NCI-H510A treated with DMSO at 0.1 percent for 48 hours (cell line): ENCODE measurements at regions not wholly inside any gene's neighbourhood (a gene's known extent, or its start where the extent isn't known, plus 50 kb on each side); places are given as distances from the start of the nearest gene placed in this dataset.

Experiments used
- DNase-seq: peaks from one replicate; lab custom pipeline; 2025; lab: John Stamatoyannopoulos, UW

- no peak for DNase-seq
Measured at GRCh38 chr12:32047357-32048212, 59.1 kb upstream of the BICD1 start.

DNA sequence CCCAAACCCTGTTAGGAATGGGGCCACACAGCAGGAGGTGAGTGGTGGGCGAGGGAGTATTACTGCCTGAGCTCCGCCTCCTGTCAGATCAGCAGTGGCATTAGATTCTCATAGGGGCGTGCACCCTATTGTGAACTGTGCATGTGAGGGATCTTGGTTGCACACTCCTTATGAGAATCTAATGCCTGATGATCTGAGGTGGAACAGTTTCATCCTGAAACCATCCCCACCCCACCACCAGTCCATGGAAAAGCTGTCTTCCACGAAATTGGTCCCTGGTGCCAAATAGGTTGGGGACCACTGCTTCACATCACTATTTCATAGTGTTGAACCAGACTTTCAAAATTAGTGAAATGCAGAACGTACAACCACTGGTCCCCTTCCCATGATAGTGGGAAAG, 57.9 kb upstream of the BICD1 start:
- DNase-seq = no peak

GRCh38 chr12:32049956-32050355, 56.7 kb upstream of the BICD1 start:
- no peak for DNase-seq

DNA sequence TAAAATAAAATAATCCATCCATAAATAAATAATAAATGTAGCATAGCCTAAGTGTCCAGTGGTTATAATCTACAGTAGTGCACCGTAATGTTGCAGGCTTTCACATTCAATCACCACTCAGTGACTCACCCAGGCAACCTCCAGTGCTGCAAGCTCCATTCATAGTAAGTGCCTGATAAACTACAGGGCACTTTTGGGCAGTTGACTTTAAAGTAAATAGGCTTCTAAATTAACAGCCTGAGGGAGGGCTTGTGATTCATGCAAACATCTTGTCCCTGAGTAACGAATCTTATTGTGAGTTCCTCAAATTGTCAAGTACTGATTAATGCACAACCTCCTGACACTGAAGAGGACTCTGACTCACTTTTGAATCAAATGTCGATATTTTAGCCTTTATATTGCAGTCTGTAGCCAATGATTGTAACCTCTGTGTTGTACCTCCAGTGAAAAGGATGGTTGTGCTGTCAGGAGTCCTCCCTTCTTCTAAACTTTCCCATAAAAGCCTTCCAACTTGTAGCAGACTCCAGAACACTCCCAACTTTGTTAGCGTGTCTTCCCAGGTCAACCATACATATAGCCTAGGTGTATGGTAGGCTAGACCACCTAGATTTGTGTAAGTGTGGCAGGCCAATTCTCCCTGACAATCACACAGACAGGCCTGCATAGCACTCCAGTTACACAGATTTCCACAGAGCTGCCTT, 55.0 kb upstream of the BICD1 start:
- no peak for DNase-seq

DNA sequence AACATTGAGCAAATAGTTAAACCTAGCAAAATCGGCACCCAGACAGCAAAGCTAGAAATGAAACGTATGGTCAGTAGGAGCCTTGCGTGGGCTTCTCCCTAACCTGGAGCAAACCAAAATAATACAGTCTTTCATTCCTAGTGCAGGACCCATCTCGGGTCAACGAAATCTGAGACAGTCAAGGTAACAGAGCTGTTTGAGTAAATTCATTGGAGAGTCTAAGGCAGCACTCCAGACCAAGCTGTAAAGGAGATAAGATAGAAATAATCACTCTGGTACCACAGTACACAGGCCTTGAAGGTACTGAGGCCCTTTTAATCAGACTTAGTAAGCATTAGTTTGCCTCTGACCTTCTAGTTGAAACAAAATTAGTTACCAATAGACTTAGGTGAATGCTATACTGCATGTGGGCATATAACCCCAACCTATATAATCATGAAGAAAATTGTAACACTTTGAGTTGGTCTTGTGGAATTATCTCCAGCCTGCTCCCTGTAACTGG, 54.4 kb upstream of the BICD1 start:
- no peak for DNase-seq

DNA sequence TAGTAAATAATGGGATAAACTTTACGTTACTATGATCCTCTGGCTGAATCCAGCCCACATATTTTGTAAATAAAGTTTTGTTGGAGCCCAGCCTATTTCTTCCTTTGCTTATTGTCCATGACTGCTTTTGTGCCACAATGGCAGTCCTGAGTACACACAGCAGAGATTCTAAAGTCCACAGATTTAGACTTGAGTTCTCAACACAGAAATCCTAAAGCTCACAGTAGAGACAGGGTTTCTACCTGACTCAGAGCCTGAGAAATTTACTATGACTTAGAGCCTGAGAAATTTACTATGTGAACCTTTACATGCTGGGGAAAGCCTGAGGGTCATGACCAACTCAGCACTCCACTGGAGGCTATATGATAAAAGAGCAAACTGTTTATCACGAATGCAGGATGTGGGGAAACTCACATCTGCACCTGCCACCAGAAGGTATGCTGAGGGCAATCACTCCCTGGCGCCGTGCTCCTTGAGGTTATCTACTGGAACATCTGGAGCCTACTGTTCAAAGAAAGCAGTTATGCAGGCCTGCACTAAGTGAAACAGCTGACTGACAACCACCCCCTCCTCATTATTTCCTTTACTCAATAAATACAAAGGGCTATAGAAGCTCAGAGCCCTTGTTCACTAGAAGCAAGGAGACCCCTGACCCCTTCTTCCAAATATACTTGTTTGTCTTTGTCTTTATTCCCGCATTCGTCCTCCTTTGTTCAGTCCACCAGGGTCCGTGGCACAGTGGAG, 52.6 kb upstream of the BICD1 start:
- no peak for DNase-seq
